ENCODE measurements at regions not wholly inside any gene's neighbourhood (a gene's known extent, or its start where the extent isn't known, plus 50 kb on each side); places are given as distances from the start of the nearest gene placed in this dataset.

DNA sequence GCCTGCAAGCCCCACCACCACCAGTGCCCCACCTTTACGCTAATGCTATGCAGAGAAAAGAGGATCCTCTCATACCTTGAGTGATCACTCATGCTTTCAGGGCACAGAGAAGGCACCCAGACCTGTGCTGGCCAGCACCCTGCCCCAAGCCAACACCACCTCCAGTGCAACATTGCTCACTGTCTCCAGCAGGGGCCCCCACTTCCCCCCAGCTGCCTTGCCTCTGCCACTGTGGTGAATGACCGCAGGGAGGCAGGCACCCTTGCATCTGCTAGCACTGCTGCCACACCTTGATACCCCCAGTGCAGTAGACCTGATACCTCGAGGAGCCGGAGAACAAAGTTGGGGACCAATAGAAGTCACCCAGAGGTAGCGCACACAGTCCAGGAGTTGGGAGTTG is 139.2 kb upstream of the PLN start (continued):
- no peak for TF ChIP-seq RCOR1 (IDR thresholded peaks at IDR 0.05; ENCODE audit: borderline replicate concordance in 1 of 2, low read depth in 2 of 2, low read length in 2 of 2)
- TF ChIP-seq VEZF1 (CRISPR knock-in tag; IDR thresholded peaks at IDR 0.05) = no peak
- TF ChIP-seq CHCHD3 (CRISPR knock-in tag; IDR thresholded peaks at IDR 0.05) = no peak
- TF ChIP-seq REST (IDR thresholded peaks at IDR 0.05; ENCODE audit: borderline replicate concordance) = peak; percentile 38
- no peak for TF ChIP-seq REST (CRISPR knock-in tag; IDR thresholded peaks at IDR 0.05; ENCODE audit: low read depth)
- TF ChIP-seq MCM3 (IDR thresholded peaks at IDR 0.05) = no peak
- TF ChIP-seq ARID3A (IDR thresholded peaks at IDR 0.05; ENCODE audit: borderline replicate concordance, low read depth, low read length) = no peak
- no peak for TF ChIP-seq KDM5B (IDR thresholded peaks at IDR 0.05; ENCODE audit: insufficient replicate concordance, low read depth, low read length)
- TF ChIP-seq, protein P1, sequence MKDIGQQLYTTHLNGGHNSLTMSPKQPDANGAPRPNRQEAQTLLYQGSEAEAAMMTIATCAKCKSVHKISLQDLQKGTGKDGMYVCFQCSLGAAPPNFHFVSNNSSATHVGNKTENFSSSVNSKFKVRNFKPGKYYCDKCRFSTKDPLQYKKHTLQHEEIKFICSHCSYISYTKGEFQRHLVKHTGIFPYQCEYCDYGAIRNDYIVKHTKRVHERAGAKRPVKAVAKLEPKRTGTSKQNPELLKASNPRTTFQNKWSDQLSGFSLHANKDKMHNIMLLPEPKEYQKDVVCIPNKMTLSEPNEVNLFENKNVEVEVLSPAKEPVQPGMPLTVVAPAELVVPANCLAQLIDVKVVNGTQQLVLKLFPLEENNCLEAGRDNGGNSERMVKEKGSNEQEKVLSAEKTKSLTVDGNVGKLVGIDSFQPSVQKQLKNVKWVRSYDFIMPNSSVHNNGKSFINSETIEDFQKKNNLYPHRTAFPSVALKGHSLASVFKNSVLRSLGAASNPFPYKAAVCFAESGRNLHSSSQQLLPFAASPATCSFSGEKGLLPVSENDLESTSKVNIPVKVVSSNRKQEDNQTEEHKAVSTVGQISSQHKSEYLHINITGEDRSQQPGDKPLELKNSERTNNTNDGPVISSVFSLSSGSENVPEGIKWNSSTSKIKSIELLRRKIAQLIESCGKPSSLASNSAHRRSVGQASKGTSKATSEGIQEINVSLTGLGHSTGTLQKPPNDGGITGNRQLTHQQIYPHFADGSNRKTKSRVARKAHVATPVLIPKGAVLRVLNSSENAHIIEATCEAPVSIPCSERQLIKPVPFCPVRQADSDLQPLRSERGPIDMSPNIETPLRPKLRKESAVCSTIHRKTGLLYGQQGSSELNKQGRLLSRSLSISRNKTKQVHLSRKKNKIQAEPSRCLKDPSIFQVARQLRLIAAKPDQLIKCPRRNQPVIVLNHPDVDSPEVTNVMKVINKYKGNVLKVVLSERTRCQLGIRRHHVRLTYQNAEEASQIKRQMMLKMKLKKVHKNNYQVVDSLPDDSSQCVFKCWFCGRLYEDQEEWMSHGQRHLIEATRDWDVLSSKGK (CRISPR knock-in tag; IDR thresholded peaks at IDR 0.05) = no peak
- no peak for TF ChIP-seq KLF13 (tag; IDR thresholded peaks at IDR 0.05; ENCODE audit: borderline replicate concordance, low read depth)
- peak in 1 of 2 experiments; percentile 58; a peak in 2 of 4 replicates for TF ChIP-seq RAD21 (CRISPR knock-in tag; conservative IDR thresholded peaks at IDR 0.05 in 1 of 2, IDR thresholded peaks at IDR 0.05 in 1 of 2)
- TF ChIP-seq FOSL1 (tag; conservative IDR thresholded peaks at IDR 0.05) = no peak
- TF ChIP-seq ZNF184 (CRISPR knock-in tag; IDR thresholded peaks at IDR 0.05) = no peak

All from K562 (cell line).